Testis (tissue), 2 donors: ENCODE measurements at regions not wholly inside any gene's neighbourhood (a gene's known extent, or its start where the extent isn't known, plus 50 kb on each side); places are given as distances from the start of the nearest gene placed in this dataset.

ENCODE experiments used
- DNase-seq: peaks from one replicate; pipeline ENCODE4 v3.0.0-alpha.2; 2019
- H3K27ac ChIP-seq, 2 donors: fragments of 200-600 bp; sonication (generic); one replicate each; pipeline ENCODE4 v1.5.1; 2019
- H3K27me3 ChIP-seq: fragments of 200-600 bp; sonication (generic); one replicate; pipeline ENCODE4 v1.5.1; 2019
- H3K36me3 ChIP-seq: fragments of 200-600 bp; sonication (generic); one replicate; pipeline ENCODE4 v1.5.1; 2017; ENCODE audit warnings: low read depth; ENCODE audit errors: missing control alignments
- H3K4me1 ChIP-seq: fragments of 200-600 bp; sonication (generic); one replicate; pipeline ENCODE4 v1.5.1; 2019
- H3K4me3 ChIP-seq, 2 donors: fragments of 200-600 bp; sonication (generic); one replicate each; pipeline ENCODE4 v1.5.1; 2017 to 2019
- H3K9me3 ChIP-seq: fragments of 200-600 bp; sonication (generic); one replicate; pipeline ENCODE4 v1.5.1; 2017
- POLR2A ChIP-seq: fragments of 450-650 bp; IDR thresholded peaks from one replicate; pipeline ENCODE4 v1.6.1; 2017; ENCODE audit warnings: antibody characterized with exemption, mild to moderate bottlenecking, moderate library complexity
- WGBS, 2 donors: methylation state at CpG; one replicate each; pipeline ENCODE4 v1.1.5; 2018; 5-methylcytosine and 5-hydroxymethylcytosine counted together
- intact Hi-C: fragments of 100-400 bp; cut with DNase I; formaldehyde crosslinking; loops from one replicate; pipeline ENCODE4 v1.15.1; 2023; ENCODE audit warnings: low total_unique reads
- TF ChIP-seq, protein P1 (sequence below), 3 experiments: fragments of 450-650 bp in 2 of 3; fragments of 200-600 bp in 1 of 3; sonication (generic) in 1 of 3; IDR thresholded peaks; one replicate each; pipeline ENCODE4 v1.5.1; 2016 to 2019; ENCODE audit warnings: antibody characterized with exemption in 3 of 3, mild to moderate bottlenecking in 2 of 3, moderate library complexity in 1 of 3

DNA sequence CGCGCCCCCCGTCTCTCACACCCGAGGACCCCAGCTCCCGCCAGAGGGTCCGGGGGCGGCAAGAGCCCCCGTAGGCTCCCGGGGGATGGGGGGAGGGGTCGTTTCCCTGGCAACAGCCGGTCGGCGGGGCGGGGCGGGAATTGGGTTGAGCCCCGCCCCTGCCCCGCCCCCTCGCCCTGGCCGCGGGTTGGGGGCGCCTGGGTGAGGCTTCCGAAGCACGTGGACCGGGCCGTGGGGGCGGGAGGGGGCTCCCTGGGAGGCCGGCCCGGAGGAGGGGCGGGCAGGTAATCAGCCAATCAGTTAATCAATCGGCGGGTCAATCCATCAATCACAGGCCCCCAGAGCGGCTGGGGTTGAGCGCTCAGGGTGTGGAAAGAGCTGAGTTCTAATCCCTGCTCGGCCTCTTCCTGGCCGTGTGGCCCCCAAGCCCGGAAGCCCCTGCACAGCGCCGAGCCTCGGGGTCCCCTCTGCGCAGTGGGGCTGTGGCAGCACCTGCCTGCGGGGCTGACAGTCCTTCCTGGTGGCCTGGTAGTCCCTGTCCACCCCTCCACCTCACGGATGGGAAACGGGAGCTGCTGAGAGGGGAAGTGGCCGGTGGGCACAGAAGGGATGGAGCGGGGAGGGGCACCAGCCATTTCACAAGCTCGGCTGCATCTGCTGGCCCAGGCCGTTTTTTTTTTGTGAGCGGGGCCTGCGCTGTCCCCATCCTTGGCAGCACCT, 174.2 kb upstream of the IER5L start:
- Histone ChIP-seq H3K27ac (peak overlapping the region; percentile 55 to 83), H3K36me3 (no peaks in the 10 kb centered on the region), H3K4me3 (peak overlapping the region; percentile 36 to 63), H3K9me3 (no peaks in the 10 kb centered on the region), H3K27me3 (no peaks in the 10 kb centered on the region), H3K4me1 (peaks cover 15% of the 10 kb centered on the region)
- intact Hi-C loops: no loop called here
- no peak for TF ChIP-seq POLR2A
- TF ChIP-seq, protein P1, sequence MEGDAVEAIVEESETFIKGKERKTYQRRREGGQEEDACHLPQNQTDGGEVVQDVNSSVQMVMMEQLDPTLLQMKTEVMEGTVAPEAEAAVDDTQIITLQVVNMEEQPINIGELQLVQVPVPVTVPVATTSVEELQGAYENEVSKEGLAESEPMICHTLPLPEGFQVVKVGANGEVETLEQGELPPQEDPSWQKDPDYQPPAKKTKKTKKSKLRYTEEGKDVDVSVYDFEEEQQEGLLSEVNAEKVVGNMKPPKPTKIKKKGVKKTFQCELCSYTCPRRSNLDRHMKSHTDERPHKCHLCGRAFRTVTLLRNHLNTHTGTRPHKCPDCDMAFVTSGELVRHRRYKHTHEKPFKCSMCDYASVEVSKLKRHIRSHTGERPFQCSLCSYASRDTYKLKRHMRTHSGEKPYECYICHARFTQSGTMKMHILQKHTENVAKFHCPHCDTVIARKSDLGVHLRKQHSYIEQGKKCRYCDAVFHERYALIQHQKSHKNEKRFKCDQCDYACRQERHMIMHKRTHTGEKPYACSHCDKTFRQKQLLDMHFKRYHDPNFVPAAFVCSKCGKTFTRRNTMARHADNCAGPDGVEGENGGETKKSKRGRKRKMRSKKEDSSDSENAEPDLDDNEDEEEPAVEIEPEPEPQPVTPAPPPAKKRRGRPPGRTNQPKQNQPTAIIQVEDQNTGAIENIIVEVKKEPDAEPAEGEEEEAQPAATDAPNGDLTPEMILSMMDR (IDR thresholded peaks at IDR 0.05): no peak
- WGBS, 2 donors: 6 to 9% methylated on average over 15 to 48 of the region's 49 CpGs
- DNase-seq: peak; percentile 57

DNA sequence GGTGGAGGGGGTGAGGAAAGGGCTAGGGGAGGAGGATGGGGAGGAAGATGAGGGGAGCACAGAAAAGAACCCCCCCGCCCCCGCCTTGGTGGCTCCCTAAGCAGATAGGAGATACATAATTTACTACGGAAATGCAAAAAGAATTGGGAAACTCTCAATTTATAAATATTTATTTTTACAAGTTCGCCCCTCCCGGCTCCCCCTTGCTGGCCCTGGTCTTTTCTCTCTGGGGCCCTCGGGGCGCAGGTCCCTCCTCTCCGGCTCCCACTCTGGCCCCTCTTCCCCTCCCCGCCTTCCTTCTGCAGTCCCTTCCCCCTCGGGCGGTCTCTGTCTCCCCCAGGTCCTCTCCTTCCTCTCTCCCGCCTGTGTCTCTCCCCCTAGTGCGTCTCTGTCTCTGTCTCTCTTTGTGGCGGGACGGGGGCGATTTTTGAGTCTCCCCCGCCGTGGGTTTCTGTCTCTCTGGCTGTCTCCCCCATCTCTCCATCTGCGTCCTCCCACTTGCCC, 173.6 kb upstream of the IER5L start:
- no peak for DNase-seq
- intact Hi-C loops: no loop called here
- H3K27me3 ChIP-seq: no peaks in the 10 kb centered on the region
- H3K27ac ChIP-seq: peak overlapping the region; percentile 55 to 83
- peaks cover 15% of the 10 kb centered on the region for H3K4me1 ChIP-seq
- H3K4me3 ChIP-seq: peak overlapping the region; percentile 36 to 63
- 3% methylated on average over 19 of the region's 19 CpGs for WGBS, 2 donors
- H3K36me3 ChIP-seq: no peaks in the 10 kb centered on the region
- no peaks in the 10 kb centered on the region for H3K9me3 ChIP-seq
- TF ChIP-seq, protein P1 (IDR thresholded peaks at IDR 0.05): no peak
- no peak for TF ChIP-seq POLR2A

DNA sequence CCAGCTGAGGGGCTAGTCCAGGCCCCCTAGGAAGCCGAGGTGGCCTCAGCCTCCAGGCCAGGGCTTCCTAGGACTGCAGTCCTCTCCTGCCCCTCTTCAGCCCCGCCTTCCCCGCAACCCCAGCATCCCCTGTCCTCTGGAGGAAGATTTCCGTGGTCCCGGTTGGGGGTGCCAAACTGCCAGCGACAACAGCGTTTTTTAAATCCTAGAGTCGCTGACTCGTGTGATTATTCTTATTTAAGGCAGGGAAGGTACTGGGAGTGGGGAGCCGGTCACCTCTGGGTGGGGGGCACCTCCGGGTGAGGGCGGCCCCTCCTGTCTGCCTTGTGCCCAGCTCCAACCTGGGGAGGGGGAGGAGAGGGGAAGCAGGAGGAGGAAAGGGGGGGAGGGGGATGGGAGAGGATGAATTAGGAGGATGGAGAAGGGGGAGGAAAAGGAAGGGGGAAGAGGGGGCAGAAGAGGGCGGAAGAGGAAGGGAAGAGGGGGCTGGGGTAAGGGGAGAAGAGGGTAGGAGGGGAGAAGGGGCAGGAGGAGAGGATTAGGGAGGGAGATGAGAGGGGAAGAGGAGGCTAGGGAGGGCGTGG, 173.1 kb upstream of the IER5L start:
- Histone ChIP-seq H3K9me3 (no peaks in the 10 kb centered on the region), H3K4me3 (no peak overlapping the region), H3K27ac (peak overlapping the region; percentile 55 to 83), H3K36me3 (no peaks in the 10 kb centered on the region), H3K27me3 (no peaks in the 10 kb centered on the region), H3K4me1 (peaks cover 15% of the 10 kb centered on the region)
- DNase-seq: no peak
- 33 to 47% methylated on average over 14 of the region's 14 CpGs for WGBS, 2 donors
- intact Hi-C loops: no loop called here
- TF ChIP-seq POLR2A: no peak
- TF ChIP-seq, protein P1 (IDR thresholded peaks at IDR 0.05): no peak

DNA sequence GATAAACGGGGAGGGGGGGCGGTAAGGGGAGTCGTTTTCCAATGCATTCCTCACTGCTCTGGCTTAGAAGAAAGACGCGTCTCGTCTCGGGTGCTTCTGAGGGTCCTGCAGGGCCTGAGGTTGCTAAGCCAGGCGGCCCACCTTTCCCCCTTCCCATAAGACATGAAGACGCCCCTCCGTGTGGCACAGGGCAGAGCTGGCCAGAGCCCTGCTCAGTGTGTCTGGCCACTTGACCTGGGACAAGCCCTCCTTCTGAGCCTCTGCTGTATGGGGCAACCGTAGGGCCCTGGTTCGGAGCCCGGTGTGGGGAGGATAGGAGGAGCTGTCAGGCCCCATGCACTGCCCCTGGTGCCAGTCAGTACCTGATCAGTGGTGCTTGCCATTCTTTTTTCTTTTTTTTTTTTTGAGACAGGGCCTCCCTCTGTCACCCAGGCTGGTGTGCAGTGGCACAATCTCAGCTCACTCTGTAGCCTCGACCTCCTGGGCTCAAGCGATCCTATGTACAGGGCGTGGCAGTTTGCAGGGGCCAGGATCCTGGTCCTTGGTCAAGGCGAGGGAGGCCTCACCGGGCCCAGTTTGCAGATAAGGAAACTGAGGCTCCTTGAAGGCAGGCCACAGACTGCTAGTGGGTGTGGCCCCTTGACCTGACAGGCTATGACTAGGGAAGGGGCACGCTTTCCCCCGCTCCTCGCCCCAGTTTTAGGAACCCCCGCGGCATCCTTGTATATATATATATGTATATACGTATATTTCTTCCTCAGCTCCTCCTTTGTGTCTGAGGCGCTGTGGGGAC, 172.3 kb upstream of the IER5L start:
- intact Hi-C loops: no loop called here
- Histone ChIP-seq H3K4me1 (peaks cover 15% of the 10 kb centered on the region), H3K36me3 (no peaks in the 10 kb centered on the region), H3K27ac (peak overlapping the region in 1 of 2 donors; percentile 23), H3K9me3 (no peaks in the 10 kb centered on the region), H3K27me3 (no peaks in the 10 kb centered on the region), H3K4me3 (no peak overlapping the region)
- WGBS, 2 donors: 82 to 84% methylated on average over 23 to 25 of the region's 25 CpGs
- no peak for DNase-seq
- no peak for TF ChIP-seq POLR2A
- TF ChIP-seq, protein P1 (IDR thresholded peaks at IDR 0.05): no peak
